ENCODE measurements at regions not wholly inside any gene's neighbourhood (a gene's known extent, or its start where the extent isn't known, plus 50 kb on each side); places are given as distances from the start of the nearest gene placed in this dataset.
A peak's percentile ranks its signal among the peaks of the same experiment; 100 is the strongest.

GRCh38 chr1:189682591-189682990 is 795.1 kb downstream of the BRINP3 start:
- no peak overlapping the region for H3K4me3 Mint-ChIP-seq (ENCODE audit: unreplicated experiment)
- no peaks in the 10 kb centered on the region for H3K4me1 Mint-ChIP-seq (ENCODE audit: low read depth)
- H3K27ac Mint-ChIP-seq (ENCODE audit: unreplicated experiment): no peak overlapping the region
- H3K27me3 Mint-ChIP-seq (ENCODE audit: low read depth): peaks cover 3% of the 10 kb centered on the region
- peaks cover 8% of the 10 kb centered on the region for H3K9me3 Mint-ChIP-seq (ENCODE audit: low read depth)
- TF ChIP-seq, protein P1, sequence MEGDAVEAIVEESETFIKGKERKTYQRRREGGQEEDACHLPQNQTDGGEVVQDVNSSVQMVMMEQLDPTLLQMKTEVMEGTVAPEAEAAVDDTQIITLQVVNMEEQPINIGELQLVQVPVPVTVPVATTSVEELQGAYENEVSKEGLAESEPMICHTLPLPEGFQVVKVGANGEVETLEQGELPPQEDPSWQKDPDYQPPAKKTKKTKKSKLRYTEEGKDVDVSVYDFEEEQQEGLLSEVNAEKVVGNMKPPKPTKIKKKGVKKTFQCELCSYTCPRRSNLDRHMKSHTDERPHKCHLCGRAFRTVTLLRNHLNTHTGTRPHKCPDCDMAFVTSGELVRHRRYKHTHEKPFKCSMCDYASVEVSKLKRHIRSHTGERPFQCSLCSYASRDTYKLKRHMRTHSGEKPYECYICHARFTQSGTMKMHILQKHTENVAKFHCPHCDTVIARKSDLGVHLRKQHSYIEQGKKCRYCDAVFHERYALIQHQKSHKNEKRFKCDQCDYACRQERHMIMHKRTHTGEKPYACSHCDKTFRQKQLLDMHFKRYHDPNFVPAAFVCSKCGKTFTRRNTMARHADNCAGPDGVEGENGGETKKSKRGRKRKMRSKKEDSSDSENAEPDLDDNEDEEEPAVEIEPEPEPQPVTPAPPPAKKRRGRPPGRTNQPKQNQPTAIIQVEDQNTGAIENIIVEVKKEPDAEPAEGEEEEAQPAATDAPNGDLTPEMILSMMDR (IDR thresholded peaks at IDR 0.05): no peak
- no peak for DNase-seq (ENCODE audit: low spot score)
- no peaks in the 10 kb centered on the region for H3K36me3 Mint-ChIP-seq (ENCODE audit: low read depth)

DNA sequence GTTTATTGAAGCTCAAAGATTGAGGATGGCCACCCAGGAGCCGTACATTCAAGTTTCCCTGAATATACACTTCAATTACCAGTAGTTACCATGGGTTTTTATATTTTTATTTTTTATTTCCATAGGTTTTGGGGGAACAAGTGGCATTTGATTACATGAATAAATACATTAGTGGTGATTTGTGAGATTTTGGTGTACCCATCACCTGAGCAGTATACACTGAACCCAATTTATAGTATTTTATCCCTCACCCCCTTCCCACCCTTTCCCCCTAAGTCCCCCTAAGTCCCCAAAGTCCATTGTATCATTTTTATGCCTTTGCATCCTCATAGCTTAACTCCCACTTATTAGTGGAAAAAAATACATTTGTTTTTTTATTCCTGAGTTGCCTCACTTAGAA is 791.4 kb downstream of the BRINP3 start:
- Mint-ChIP-seq H3K4me1 (ENCODE audit: low read depth) (no peaks in the 10 kb centered on the region), H3K36me3 (ENCODE audit: low read depth) (no peaks in the 10 kb centered on the region), H3K9me3 (ENCODE audit: low read depth) (peaks cover 13% of the 10 kb centered on the region), H3K27me3 (ENCODE audit: low read depth) (peaks cover 3% of the 10 kb centered on the region), H3K4me3 (ENCODE audit: unreplicated experiment) (no peak overlapping the region), H3K27ac (ENCODE audit: unreplicated experiment) (no peak overlapping the region)
- TF ChIP-seq, protein P1 (IDR thresholded peaks at IDR 0.05): no peak
- no peak for DNase-seq (ENCODE audit: low spot score)

DNA sequence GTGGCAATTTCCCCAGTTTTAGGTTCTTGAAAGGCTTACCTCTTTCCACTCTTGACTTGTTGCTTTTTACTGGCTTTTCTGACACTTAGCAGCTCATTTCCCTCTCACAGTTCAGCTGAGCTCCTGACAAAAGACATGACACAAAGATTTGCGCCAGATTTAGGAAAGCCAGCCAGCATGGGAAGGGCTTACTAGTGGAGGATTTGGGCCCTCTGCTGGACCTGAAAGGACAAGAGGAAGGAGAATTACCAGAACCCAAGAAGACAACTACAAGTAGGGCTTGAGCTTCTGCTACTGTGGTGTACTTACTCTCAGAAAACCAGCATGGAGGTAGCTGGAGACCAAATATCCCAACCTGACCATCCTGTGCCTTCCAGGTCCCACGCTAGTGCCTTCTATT is 784.5 kb downstream of the BRINP3 start:
- no peak for DNase-seq (ENCODE audit: low spot score)
- H3K27ac Mint-ChIP-seq (ENCODE audit: unreplicated experiment): no peak overlapping the region
- H3K27me3 Mint-ChIP-seq (ENCODE audit: low read depth): no peaks in the 10 kb centered on the region
- H3K4me3 Mint-ChIP-seq (ENCODE audit: unreplicated experiment): no peak overlapping the region
- TF ChIP-seq, protein P1 (IDR thresholded peaks at IDR 0.05): no peak
- peaks cover under 1% of the 10 kb centered on the region for H3K9me3 Mint-ChIP-seq (ENCODE audit: low read depth)
- no peaks in the 10 kb centered on the region for H3K4me1 Mint-ChIP-seq (ENCODE audit: low read depth)
- no peaks in the 10 kb centered on the region for H3K36me3 Mint-ChIP-seq (ENCODE audit: low read depth)

DNA sequence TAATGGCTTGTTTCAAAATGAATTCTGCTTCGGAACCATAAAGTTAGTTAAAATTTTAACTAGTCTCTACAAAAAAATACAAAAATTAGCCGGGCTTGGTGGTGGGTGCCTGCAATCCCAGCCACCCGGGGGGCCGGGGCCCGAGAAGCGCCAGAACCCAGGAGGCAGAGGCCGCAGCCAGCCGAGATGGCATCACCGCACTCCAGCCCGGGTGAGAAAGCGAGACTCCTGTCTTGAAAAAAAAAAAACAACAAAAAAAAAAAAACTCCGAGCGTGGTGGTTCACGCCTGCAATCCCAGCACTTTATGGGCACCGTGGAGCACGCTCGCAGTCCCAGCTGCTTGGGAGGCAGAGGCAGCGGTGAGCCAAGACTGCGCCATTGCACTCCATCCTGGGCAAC is 781.4 kb downstream of the BRINP3 start:
- TF ChIP-seq, protein P1 (IDR thresholded peaks at IDR 0.05): no peak
- H3K4me3 Mint-ChIP-seq (ENCODE audit: unreplicated experiment): no peak overlapping the region
- no peak for DNase-seq (ENCODE audit: low spot score)
- no peaks in the 10 kb centered on the region for H3K27me3 Mint-ChIP-seq (ENCODE audit: low read depth)
- no peaks in the 10 kb centered on the region for H3K9me3 Mint-ChIP-seq (ENCODE audit: low read depth)
- no peak overlapping the region for H3K27ac Mint-ChIP-seq (ENCODE audit: unreplicated experiment)
- no peaks in the 10 kb centered on the region for H3K4me1 Mint-ChIP-seq (ENCODE audit: low read depth)
- no peaks in the 10 kb centered on the region for H3K36me3 Mint-ChIP-seq (ENCODE audit: low read depth)

DNA sequence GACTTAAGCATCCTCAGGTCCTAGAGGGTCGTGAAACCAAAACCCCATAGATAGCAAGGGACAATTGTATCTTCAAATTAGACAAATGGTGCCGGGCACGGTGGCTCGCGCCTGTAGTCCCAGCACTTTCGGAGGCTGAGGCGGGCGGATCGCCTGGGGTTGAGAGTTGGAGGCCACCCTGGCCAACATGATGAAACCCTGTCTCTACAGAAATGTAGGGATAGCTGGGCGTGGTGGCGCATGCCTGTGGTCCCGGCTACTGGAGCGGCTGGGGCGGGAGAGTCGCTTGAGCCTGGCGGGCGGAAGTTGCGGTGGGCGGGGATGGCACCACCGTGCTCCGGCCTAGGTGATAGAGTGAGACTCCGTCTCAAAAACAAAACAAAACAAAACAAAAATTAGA is 780.6 kb downstream of the BRINP3 start:
- Mint-ChIP-seq H3K36me3 (ENCODE audit: low read depth) (no peaks in the 10 kb centered on the region), H3K27ac (ENCODE audit: unreplicated experiment) (no peak overlapping the region), H3K9me3 (ENCODE audit: low read depth) (no peaks in the 10 kb centered on the region), H3K4me3 (ENCODE audit: unreplicated experiment) (no peak overlapping the region), H3K27me3 (ENCODE audit: low read depth) (no peaks in the 10 kb centered on the region), H3K4me1 (ENCODE audit: low read depth) (no peaks in the 10 kb centered on the region)
- TF ChIP-seq, protein P1 (IDR thresholded peaks at IDR 0.05): no peak
- peak; percentile 62 for DNase-seq (ENCODE audit: low spot score)

Data from chondrocyte (in vitro differentiated cells).